DMS79 treated with DMSO at 0.1 percent for 48 hours (cell line): ENCODE measurements at regions not wholly inside any gene's neighbourhood (a gene's known extent, or its start where the extent isn't known, plus 50 kb on each side); places are given as distances from the start of the nearest gene placed in this dataset.
"Not testable (repeated sequence)": the region's sequence is repeated elsewhere in the genome, so short reads cannot be mapped to it uniquely, and the experiment has no call there.

Experiments used
- DNase-seq: peaks from one replicate; lab custom pipeline; 2025; lab: John Stamatoyannopoulos, UW

DNA sequence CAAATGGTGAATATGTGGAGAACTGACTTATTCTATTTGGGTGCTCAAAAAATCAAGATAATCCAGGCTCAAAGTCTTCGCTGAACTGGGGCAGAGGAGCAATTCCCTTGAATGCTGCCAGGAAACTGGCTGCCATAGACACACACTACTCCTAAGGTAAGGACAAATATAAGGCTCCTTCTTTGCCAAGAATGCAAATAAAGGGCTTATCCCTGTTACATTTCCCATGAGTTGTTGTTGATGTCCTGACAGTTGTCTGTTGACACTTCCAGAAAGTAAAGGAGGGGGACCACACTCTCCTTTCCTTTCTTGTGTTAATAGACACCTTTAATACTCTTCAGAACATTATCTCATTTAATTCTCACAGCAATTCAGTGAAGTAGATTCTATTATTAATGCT lies 212.2 kb upstream of the PTBP2 start:
- no peak for DNase-seq

DNA sequence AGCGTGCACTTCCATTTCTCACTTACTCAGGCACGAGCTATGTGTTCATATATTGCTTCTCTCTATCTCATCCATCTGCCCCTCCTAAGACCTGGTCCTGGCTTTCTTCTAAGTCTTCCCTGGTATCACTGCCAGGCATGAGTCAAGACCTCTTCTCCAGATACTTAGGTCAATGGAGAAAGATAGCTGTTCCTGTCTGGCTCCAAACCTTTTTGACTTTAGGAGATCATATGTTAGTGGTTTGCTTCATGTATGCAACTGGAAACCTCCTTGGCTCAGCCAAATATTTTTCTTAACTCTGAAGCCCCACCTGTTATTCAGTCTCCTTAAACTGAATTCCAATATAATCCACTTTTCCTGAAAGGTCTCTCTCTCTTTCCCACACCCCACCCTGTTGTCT lies 211.6 kb upstream of the PTBP2 start:
- DNase-seq = no peak

DNA sequence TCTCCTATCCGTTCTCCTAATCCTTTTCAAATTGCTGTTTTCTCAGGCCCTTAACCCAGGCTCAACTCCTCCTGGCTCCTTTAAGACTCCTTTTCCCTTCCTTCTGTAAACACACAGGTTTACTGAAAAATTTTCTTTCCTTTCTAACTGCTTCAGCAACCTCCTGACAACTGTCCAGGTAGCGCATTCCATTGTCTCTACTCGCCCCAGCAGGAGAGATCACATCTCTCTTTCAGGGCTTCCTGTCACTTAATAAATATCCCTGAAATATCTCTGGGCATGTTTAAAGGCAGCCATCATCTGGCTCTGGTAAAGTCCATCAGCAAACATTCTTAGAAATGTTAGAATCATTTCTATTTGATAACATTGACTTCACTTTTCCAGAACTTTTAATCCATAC lies 211.2 kb upstream of the PTBP2 start:
- no peak for DNase-seq

DNA sequence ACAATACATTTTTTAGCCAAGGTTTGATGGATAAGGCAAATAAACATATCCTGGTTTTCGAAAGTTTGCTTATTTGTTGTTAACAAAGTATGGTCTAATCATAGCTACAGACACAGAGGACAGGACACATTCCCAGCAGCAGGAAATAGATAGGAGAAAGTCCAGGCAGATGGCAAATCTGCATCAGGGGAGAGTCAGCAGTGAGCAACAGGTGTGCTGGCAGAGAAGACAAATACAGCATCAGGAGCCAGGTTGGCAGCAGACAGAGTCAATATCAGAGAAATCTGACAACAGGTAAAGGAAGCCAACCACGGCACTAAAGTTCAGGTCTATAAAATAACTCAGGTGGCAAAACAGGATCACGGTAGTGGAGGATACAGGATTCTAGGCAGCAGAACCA lies 210.7 kb upstream of the PTBP2 start:
- peak; percentile 9 for DNase-seq

DNA sequence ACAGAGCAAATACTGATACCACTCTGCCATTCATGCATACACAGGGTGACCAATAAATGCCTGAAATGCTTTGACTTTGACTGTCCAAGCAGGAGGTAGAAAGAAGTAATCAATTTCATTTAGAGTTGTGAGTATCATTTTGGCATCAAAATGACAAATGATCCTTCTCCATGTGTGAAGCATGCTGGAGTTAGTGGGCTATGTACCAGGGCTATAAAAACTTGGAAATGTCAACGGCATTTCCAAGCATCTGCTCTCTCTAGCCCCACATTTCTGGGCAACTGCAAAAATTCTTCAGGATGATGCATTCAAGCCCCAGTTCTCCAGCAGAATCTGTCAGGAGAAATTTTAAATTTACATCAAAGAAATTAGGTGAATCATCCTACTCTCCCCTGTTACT lies 208.4 kb upstream of the PTBP2 start:
- DNase-seq = no peak

DNA sequence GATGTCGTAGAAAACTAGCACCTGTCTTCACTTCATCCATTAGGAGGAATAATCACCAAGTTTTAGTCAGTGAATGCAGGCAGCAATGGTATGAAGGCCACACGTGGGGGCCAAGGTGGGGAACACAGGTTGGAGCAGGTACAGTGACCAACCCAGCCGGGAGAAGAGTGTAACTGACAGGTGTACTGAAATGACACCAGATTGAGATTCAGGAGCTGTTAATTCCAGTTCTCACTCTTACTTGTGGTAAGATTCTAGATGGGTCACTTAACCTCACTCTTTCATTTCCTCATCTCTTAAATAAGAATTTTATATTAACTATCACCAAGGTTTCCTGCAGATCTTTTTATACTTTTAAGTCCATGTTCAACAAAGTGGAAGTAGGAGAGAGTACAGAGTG lies 206.2 kb upstream of the PTBP2 start:
- no peak for DNase-seq

DNA sequence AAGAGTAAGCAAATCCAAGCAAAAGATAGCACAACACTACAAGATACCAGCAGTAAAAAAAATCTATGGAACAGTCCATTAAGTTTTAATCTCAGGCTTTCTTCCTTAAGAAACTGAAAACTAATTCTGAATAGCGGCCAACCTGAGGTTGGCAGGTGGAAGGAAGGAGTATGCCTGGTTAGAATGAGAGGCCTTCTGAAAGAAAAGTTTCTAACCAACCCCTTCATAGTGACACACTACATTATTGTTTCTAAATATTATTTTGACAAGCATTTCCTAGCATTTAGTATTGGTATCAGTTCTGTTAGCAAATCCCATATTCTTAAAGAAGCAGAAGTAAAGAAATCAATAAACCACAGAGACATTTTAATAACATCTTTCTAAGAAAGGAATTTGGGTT lies 205.7 kb upstream of the PTBP2 start:
- DNase-seq = no peak

DNA sequence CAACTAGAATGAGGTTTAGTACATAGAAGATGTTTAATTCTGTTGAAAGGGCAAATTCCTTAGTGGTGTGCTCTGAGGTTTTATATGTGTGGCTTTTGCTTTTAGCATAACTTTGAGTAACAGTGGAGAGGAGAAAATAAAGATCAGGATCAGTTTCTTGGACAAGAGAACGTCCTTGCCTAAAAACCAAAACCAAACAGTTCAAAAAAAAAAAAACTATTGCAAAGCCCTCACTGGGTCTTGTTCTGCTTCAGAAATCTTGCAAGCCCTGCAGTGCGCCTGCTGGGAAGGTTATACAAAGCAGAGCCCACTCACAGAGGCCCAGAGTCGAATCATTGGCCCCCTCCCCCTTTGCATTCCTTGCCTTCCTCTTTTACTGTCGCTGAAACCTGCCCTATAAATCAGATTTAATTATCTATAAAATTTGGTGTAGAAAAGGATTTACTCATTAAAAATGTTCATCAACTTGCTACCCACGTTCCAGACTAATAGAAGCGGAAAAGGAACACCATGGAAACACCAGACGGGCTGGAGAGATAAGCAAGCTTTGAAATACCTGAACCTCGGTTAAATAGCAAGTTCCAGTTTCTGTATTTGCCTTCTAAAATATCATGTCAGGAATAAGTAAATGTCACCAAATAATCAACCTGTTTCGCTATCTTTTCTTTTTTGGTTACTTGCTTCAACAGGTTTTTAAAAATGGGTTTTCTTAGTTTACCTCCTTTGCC lies 201.6 kb upstream of the PTBP2 start:
- DNase-seq = no peak

DNA sequence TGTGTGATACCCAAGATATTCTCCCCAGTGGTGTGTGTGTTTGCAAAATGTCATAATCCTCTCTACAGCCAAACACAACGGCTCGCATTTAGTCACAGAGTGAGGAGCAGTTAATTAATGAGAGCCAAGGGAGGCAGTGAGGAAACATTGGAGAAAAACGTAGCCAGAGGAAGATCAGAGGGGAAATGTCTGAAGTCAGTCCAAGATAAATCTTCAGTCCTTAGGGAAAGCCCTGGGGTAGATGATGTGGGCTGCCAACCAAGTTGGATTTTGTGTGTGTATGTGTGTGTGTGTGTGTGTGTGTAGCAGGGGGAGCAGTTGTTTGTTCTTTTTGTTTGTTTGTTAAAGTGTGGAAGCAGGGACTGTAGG lies 201.0 kb upstream of the PTBP2 start:
- DNase-seq = no peak

DNA sequence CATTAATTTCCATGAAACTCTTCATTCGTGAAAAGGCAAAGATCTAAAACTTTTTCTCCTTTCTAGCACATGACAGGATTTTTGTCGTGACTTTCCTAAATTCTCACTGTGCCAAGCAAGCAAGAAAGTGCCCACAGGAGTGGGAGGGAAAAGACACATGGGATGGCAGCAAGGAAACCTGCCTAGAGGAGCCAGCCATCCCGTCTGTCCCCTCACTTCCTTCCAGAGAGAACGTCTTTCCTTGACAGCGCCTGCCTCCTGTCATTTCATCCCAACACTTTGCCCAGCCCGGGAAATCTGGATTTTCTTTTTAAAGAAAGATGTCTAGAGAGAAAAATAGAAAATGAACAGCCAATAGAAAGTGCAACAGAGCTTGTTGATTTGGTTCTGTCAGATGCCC lies 200.6 kb upstream of the PTBP2 start:
- no peak for DNase-seq

DNA sequence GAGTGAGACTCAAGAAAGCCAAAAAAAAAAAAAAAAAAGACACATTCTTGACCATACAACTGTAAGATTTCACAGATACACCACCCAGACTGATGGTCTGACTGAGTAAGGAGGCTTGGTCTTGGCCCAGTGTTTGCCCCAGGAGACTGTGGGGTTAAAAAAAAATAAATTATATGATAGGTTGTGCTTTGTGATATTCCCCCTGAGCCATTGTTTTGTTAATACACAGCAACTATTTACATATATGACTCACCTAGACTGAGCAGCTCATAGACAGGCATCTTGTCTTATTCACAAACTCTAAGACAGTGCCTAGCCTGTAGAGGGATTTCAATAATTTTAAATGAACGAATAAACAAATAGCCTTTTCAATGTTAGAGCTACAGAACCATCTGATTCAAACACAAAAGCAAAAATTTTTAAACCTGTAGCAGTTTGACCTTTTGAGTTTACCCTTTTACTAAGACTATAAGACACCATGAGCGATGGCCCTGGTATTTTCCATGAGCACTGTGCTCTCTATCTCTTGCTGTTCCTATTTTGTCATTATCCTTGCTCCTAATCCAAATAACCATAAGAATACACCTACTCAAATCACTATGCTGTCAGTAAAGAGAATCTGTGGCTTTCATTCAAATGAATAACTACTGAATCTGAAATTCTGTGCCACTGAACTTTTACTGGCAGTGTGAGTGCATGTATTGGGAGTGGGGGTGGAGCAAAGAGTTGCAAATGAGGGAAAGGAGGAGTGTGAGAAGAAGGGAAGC lies 199.4 kb upstream of the PTBP2 start:
- no peak for DNase-seq

DNA sequence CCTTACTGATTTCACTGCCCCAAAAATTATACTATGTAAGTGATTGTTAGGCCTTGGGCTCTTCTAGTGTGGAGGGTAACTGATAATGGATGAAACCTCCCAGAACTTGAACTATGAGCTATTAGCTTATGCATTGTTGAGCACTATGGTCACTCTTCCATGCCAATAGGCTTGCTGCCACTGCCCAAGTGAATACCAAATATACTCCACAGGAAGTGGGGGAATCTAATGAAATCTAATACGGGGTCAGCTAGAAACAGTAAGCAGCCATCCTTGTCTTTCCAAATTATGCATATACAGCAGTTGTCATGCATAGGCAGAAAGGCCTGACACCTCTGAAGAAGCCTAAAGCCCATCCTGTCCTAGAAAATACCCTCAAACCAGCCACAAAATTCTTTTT lies 198.7 kb upstream of the PTBP2 start:
- DNase-seq = no peak

DNA sequence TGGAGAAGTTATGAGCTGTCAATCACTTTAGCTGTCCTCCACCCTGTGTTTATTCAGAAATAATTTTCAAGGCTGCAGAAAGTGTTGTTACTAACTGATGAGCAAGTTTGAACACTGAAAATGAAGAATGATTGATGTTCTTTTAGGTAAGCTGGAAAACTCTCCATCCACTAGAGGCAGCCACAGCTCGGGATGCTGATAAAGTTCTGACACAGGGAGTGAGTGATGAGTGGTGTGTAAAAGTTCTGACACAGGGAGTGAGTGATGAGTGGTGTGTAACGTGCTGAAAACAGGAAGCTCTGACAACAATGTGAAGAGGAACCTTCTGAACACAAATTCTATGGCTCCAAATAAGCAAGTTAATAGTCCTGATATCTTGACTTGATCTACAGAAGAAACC lies 197.5 kb upstream of the PTBP2 start:
- no peak for DNase-seq

DNA sequence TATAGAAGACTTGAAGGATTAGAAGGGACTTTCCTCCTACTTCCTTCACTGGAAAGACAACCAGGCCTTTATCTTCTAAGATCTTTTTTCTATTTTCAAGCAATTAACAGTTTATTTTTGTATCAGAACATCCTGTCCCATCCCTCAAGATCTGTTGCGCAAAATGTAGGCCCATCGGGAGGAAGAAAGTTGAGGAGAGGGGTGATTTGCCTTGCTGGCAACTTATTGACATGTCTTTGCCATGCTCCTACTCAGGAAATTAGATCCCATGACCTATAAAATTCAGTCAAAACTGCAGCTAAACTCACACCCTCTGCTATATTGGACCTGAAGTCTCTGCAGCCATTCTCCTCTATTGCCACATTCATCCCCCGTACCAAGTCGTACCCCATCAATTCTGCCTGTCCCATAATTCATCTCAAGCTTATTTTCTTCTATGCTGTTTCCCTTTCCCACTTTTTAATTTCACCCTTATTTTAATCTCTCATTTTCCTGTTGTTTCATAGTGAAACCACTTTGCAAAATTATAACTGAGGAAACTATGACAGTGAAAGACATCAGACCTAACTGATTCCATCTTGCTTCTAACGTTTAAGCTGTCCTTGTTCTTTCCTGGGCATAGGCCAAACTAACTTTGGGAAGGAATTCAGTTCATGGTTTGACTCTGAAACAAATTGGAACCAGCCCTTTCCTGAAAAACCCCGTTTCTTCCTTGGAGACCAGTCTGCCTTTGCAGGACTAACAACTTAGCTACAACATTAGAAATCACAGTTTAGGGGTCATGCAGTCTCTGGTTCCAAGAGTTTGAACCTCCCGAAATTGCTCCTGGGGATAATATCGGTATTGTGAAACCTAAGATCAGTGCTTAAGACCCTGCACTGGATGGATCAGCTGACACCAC lies 195.7 kb upstream of the PTBP2 start:
- DNase-seq = no peak

DNA sequence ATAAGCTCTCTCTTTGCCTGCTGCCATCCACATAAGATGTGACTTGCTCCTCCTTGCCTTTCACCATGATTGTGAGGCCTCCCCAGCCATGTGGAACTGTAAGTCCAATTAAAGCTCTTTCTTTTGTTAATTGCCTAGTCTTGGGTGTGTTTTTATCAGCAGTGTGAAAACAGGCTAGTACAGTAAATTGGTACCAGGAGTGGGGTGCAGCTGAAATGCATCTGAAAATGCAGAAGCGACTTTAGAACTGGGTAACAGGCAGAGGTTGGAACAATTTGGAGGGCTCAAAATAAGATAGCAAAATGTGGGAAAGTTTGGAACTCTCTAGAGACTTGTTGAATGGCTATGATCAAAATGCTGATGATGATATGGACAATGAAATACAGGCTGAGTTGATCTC lies 192.9 kb upstream of the PTBP2 start:
- DNase-seq = not testable (repeated sequence)

DNA sequence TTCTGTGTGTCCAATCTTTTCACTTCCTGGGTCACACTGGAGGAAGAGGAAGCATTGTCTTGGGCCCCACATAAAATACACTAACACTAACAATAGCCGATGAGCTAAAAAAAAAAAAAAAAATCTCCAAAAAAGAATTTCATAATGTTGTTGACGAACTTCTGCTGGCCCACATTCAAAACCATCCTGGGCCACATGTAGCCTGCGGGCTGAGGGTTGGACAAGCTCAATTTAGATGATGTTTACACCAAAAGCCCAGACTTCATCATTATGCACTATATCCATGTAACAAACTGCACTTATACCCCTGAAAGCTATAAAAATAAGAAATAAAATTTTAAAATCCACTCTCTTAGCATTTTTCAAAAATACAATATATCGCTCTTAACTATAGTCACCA lies 187.8 kb upstream of the PTBP2 start:
- no peak for DNase-seq

DNA sequence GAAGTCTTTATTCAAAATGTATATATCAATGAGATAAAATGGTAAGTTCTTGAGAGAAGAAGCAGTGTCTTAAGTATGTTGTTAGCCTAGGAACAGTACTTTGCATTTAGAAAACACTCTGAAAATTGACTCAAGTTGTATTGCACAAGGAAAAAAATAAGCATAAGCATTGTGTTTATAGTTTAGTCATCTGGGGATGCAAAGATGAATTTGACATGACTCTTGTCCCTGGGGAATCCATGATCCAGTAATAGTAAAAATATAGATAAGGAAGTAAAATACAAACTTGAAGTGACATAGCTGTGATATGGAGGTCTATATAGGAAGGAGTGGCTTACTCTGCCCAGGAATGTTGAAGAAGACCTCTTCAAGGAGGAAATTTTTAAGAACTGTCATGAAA lies 185.0 kb upstream of the PTBP2 start:
- no peak for DNase-seq

DNA sequence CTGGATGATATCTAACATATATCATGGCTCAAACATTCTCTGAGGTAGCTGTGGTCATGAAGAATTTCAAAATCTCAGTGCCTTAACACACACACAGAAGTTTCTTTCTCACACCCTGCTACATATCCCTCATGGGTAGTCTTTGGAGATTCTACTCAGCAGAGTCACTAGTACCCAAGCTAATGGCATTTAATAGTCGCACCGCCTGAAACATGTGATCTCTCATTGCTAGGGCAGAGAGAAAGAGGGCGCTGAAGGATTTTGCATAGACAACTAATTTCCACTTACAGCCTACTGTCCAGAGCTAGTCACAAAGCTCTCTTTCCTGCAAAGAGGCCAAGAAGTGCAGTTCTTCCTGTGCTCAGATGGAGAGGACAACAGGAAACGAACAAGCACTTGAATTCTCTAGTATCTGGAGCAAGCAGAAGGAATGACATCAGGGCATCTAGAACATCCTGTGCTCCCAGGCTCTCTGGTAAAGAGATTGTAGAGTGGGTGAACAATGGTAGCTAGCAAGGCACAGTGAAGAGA lies 183.4 kb upstream of the PTBP2 start:
- DNase-seq = no peak

DNA sequence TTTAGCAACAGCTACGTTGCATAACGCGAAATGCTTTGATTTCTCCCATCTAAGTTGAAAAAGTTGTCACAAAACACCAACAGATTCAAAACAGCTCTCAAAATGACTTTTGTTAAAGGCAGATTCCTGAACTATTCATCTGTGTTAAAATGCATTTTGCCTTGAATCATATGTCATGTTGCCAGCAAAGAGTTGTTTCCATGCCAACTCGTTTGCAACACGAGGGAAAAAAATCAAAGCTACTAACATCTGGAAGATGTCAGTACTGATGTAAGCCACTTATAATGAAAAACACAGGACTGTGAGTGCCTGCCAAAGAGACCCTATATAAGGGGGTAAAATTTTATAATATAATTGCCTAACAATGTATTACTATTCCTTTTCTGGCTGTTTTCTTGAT lies 182.7 kb upstream of the PTBP2 start:
- peak; percentile 12 for DNase-seq

DNA sequence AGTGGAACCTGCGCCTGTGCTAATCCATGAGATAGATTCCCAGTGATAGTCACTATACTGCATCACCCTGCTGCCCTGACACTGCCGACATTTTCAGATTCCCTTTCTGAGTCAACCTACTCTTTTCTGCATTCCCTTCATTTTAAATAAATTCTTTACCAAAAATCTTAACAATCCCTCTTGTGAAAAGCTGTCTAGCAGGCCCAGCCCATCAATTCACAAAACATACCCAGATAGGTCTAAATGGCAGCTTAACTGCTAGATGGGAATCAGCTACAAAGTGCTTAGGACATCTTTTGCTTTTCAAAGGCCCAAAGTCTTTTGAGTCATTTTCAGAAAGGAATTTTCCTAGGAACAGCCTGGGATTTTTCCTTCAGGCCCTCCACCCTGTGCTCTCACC lies 180.1 kb upstream of the PTBP2 start:
- DNase-seq = no peak

DNA sequence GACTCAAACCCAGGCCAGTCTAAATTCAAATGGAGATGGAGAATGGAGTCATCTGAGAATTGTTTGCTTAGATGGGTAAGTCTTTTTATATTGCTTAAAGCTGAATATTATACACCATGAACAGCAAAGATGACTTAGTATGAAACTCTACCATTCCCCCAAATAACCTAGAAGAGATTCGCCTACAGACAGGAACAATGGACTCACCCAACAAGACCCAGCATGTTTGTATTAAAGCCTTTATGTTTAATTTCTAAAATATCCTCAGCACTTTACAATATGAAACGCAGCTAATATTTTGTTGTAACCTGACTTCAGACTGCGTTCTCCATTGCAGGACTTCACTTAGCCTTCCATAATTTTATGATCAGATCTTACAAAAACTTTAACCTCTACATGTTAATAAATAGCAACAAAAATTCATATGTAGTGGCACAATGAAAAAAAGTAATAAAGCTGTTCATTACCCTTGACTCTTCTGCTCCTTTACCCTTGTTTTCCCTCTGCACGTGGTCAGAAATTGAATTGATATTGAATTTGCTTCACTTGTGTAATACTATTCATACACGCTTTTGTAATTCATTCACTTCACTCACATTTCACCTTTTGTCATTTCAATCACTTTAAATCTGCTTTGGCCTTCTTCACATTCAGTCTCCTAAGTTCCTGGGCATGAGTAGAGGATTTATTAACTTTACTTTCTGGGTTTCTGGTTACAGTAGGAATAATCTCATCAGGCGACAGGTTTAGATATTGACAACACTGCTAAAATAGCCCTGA lies 177.3 kb upstream of the PTBP2 start:
- no peak for DNase-seq

DNA sequence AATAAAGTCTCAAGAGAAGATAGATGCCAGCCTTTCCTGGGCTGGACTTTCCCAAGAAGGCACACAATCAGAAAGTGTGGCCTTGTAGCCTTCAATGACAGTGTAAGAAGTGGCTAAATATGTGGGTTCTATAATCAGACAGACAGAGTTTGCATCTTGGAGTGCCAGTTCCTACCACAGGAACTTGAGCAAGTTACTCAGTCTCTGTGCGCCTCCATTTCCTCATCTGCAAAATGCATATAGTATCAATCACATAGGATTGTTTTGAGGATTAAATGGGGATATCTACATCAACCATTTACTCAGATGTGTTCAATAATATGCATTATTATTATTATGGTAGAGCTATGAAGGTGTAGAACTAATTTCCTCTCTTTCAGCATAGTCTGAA lies 176.8 kb upstream of the PTBP2 start:
- no peak for DNase-seq
